SK-N-SH (cell line): ENCODE measurements at regions not wholly inside any gene's neighbourhood (a gene's known extent, or its start where the extent isn't known, plus 50 kb on each side); places are given as distances from the start of the nearest gene placed in this dataset.

Source experiments
- CTCF ChIA-PET: fragments of 300-600, 350-600 bp; formaldehyde crosslinking; extraction: SDS; loops from one replicate; lab custom pipeline; 2021; lab: Yijun Ruan, JAX
- POLR2A ChIA-PET: fragments of 350-600 bp; sonication (Branson Sonifier 250); formaldehyde crosslinking; extraction: SDS; loops from one replicate; lab custom pipeline; 2020; ENCODE audit warnings: antibody characterized with exemption, inconsistent platforms; lab: Yijun Ruan, JAX
- DNase-seq: peaks from one replicate; pipeline ENCODE4 v3.0.0; 2012
- H2AFZ ChIP-seq: fragments of 200-600 bp; sonication (generic); 2 replicates; pipeline ENCODE4 v1.8.1; 2016; ENCODE audit warnings: antibody characterized with exemption, mild to moderate bottlenecking, low read depth
- H3F3A ChIP-seq: fragments of 200-600 bp; sonication (generic); replicated peaks from 2 replicates; pipeline ENCODE3; 2016; ENCODE audit warnings: antibody characterized with exemption, mild to moderate bottlenecking; ENCODE audit not compliant: insufficient read depth
- H3K27ac ChIP-seq, 2 experiments: fragments of 200-500 bp in 1 of 2; fragments of 200-600 bp in 1 of 2; sonication (Bioruptor generic) in 1 of 2; sonication (generic), shearing (Covaris generic) in 1 of 2; 2 replicates each; pipeline versions ENCODE4 v1.5.1 to v1.6.1; 2014 to 2016; ENCODE audit warnings: low read depth in 2 of 2, inconsistent platforms in 1 of 2, low read length in 1 of 2, mild to moderate bottlenecking in 1 of 2, mixed read lengths in 1 of 2
- H3K27me3 ChIP-seq: fragments of 200-600 bp; sonication (generic), shearing (Covaris generic); 2 replicates; pipeline ENCODE4 v1.6.1; 2016; ENCODE audit warnings: mixed run types; ENCODE audit not compliant: insufficient read depth
- H3K36me3 ChIP-seq, 2 experiments: fragments of 200-500 bp in 1 of 2; fragments of 200-600 bp in 1 of 2; sonication (Bioruptor generic) in 1 of 2; sonication (generic) in 1 of 2; replicated peaks in 1 of 2; 2 replicates each; pipeline versions ENCODE3 to v1.5.1; 2014 to 2016; ENCODE audit warnings: low read length in 1 of 2, mild to moderate bottlenecking in 1 of 2; ENCODE audit not compliant: insufficient read depth in 2 of 2, control insufficient read depth in 1 of 2
- H3K4me1 ChIP-seq, 2 experiments: fragments of 200-500 bp in 1 of 2; fragments of 200-600 bp in 1 of 2; sonication (Bioruptor generic) in 1 of 2; sonication (generic), shearing (Covaris generic) in 1 of 2; 2 replicates each; pipeline versions ENCODE4 v1.5.1 to v1.6.1; 2014 to 2016; ENCODE audit warnings: low read depth in 1 of 2, low read length in 1 of 2, mixed run types in 1 of 2; ENCODE audit not compliant: insufficient read depth in 2 of 2, control insufficient read depth in 1 of 2
- H3K4me2 ChIP-seq: fragments of 200-600 bp; sonication (generic), shearing (Covaris generic); 2 replicates; pipeline ENCODE4 v1.6.1; 2017; ENCODE audit warnings: mixed run types
- H3K4me3 ChIP-seq, 2 experiments: fragments of 200-500 bp in 1 of 2; fragments of 200-600 bp in 1 of 2; sonication (Bioruptor generic) in 1 of 2; sonication (generic), shearing (Covaris generic) in 1 of 2; 2 replicates each; pipeline versions ENCODE4 v1.5.1 to v1.8.1; 2014 to 2016; ENCODE audit warnings: low read depth in 2 of 2, inconsistent platforms in 1 of 2, low read length in 1 of 2, mild to moderate bottlenecking in 1 of 2, mixed read lengths in 1 of 2, moderate library complexity in 1 of 2
- H3K79me2 ChIP-seq: fragments of 200-600 bp; sonication (generic); 2 replicates; pipeline ENCODE4 v1.8.1; 2017; ENCODE audit warnings: mild to moderate bottlenecking; ENCODE audit not compliant: insufficient read depth
- H3K9ac ChIP-seq: fragments of 200-600 bp; sonication (generic); 2 replicates; pipeline ENCODE4 v1.6.1; 2017; ENCODE audit warnings: mixed run types
- H3K9me2 ChIP-seq: fragments of 200-600 bp; sonication (generic); 2 replicates; pipeline ENCODE4 v1.6.1; 2017; ENCODE audit warnings: mixed run types
- H3K9me3 ChIP-seq: fragments of 200-600 bp; sonication (generic); 2 replicates; pipeline ENCODE4 v1.6.1; 2017; ENCODE audit warnings: mixed run types, mild to moderate bottlenecking, moderate library complexity
- H4K20me1 ChIP-seq: fragments of 200-600 bp; sonication (generic); 2 replicates; pipeline ENCODE4 v1.6.1; 2017; ENCODE audit warnings: mild to moderate bottlenecking, mixed run types; ENCODE audit not compliant: insufficient read depth
- CHD2 ChIP-seq: fragments of 150-350 bp; IDR thresholded peaks from 2 replicates; pipeline ENCODE4 v1.6.1; 2018; ENCODE audit warnings: low read length; ENCODE audit not compliant: partially characterized antibody
- EP300 ChIP-seq, 2 experiments: IDR thresholded peaks; 2 replicates each; pipeline versions ENCODE4 v1.4.0 to v1.6.1; 2012; ENCODE audit warnings: borderline replicate concordance in 1 of 2, low read depth in 1 of 2, low read length in 1 of 2
- FOSL2 ChIP-seq: IDR thresholded peaks from 2 replicates; pipeline ENCODE4 v1.4.0; 2012; ENCODE audit warnings: low read depth, mild to moderate bottlenecking, moderate library complexity, borderline replicate concordance
- FOXJ3 ChIP-seq: sonication (generic); formaldehyde crosslinking; IDR thresholded peaks from 2 replicates; pipeline ENCODE4 v1.5.1; 2020; ENCODE audit warnings: mild to moderate bottlenecking, missing genetic modification reagents
- FOXM1 ChIP-seq: IDR thresholded peaks from 2 replicates; pipeline ENCODE4 v1.4.0; 2012; ENCODE audit warnings: low read depth, mild to moderate bottlenecking
- GATA2 ChIP-seq: sonication (generic); formaldehyde crosslinking; IDR thresholded peaks from 2 replicates; pipeline ENCODE4 v1.5.0; 2020; ENCODE audit warnings: mild to moderate bottlenecking, missing genetic modification reagents
- IRF3 ChIP-seq: fragments of 150-350 bp; IDR thresholded peaks from 2 replicates; pipeline ENCODE4 v1.6.1; 2016; ENCODE audit warnings: mild to moderate bottlenecking, low read depth, low read length
- MEF2A ChIP-seq: IDR thresholded peaks from 2 replicates; pipeline ENCODE4 v1.4.0; 2012; ENCODE audit warnings: low read depth, borderline replicate concordance
- RCOR1 ChIP-seq: fragments of 150-350 bp; IDR thresholded peaks from 2 replicates; pipeline ENCODE4 v1.6.1; 2017; ENCODE audit warnings: antibody characterized with exemption, low read length
- RXRA ChIP-seq: IDR thresholded peaks from 2 replicates; pipeline ENCODE4 v1.4.0; 2012; ENCODE audit warnings: low read depth, mild to moderate bottlenecking, borderline replicate concordance
- SIN3A ChIP-seq: IDR thresholded peaks from 2 replicates; pipeline ENCODE4 v1.6.1; 2012; ENCODE audit warnings: low read depth, mild to moderate bottlenecking, low read length, moderate library complexity, borderline replicate concordance
- SMC3 ChIP-seq: IDR thresholded peaks from 2 replicates; pipeline ENCODE4 v1.6.1; 2012; ENCODE audit warnings: low read depth, low read length, improper control_type of control experiment
- TEAD4 ChIP-seq: IDR thresholded peaks from 2 replicates; pipeline ENCODE4 v1.4.0; 2012; ENCODE audit warnings: mild to moderate bottlenecking, borderline replicate concordance; ENCODE audit not compliant: insufficient read depth
- USF2 ChIP-seq: fragments of 150-350 bp; IDR thresholded peaks from 2 replicates; pipeline ENCODE4 v1.6.1; 2017; ENCODE audit warnings: antibody characterized with exemption, low read length, low read depth, borderline replicate concordance
- ZBTB33 ChIP-seq: IDR thresholded peaks from 2 replicates; pipeline ENCODE4 v1.4.0; 2012; ENCODE audit warnings: low read depth, borderline replicate concordance
- WGBS: methylation state at CpG from one replicate; pipeline ENCODE4 v1.1.6; 2017; ENCODE audit warnings: low lambda C conversion rate; 5-methylcytosine and 5-hydroxymethylcytosine counted together

GRCh38 chr15:87115795-87116194 is 1036.1 kb downstream of the AGBL1 start (continued):
- TF ChIP-seq USF2 (no peak), ZBTB33 (no peak), SMC3 (no peak), RCOR1 (no peak), IRF3 (no peak)

- H3K4me2 ChIP-seq = no peak overlapping the region
- H2AFZ ChIP-seq = no peak overlapping the region
- H3K4me1 ChIP-seq = no peaks in the 10 kb centered on the region
- POLR2A ChIA-PET = no interaction called here
- no peaks in the 10 kb centered on the region for H3F3A ChIP-seq
- H4K20me1 ChIP-seq = no peaks in the 10 kb centered on the region
- no peaks in the 10 kb centered on the region for H3K9me2 ChIP-seq
- H3K9ac ChIP-seq = no peak overlapping the region
- H3K36me3 ChIP-seq = no peaks in the 10 kb centered on the region
- H3K9me3 ChIP-seq = no peaks in the 10 kb centered on the region; the same call in 1 of the 2 replicates
- no peaks in the 10 kb centered on the region for H3K79me2 ChIP-seq
- 83% methylated on average over 3 of the region's 3 CpGs for WGBS
- no peak for DNase-seq
- H3K27ac ChIP-seq = no peak overlapping the region
- H3K27me3 ChIP-seq = no peaks in the 10 kb centered on the region
- TF ChIP-seq FOXM1 = no peak
- TF ChIP-seq USF2 = no peak
- no peak for TF ChIP-seq TEAD4
- TF ChIP-seq CHD2 = no peak
- TF ChIP-seq ZBTB33 = no peak
- TF ChIP-seq EP300 (IDR thresholded peaks at IDR 0.05; ENCODE audit: borderline replicate concordance in 1 of 2, low read depth in 1 of 2, low read length in 1 of 2) = no peak
- TF ChIP-seq MEF2A = no peak
- TF ChIP-seq RXRA = no peak
- no peak for TF ChIP-seq FOSL2
- TF ChIP-seq FOXJ3 (CRISPR knock-in tag) = no peak
- no peak for TF ChIP-seq SIN3A
- TF ChIP-seq SMC3 = no peak
- TF ChIP-seq GATA2 (CRISPR knock-in tag) = no peak
- TF ChIP-seq, all 33 proteins: peak for 0
- no peak overlapping the region for H3K4me3 ChIP-seq
- CTCF ChIA-PET = no interaction called here
Measured at GRCh38 chr15:87099916-87100315, 1020.2 kb downstream of the AGBL1 start.
